DND-41 (cell line): ENCODE measurements at regions not wholly inside any gene's neighbourhood (a gene's known extent, or its start where the extent isn't known, plus 50 kb on each side); places are given as distances from the start of the nearest gene placed in this dataset.
"Not testable (repeated sequence)": the region's sequence is repeated elsewhere in the genome, so short reads cannot be mapped to it uniquely, and the experiment has no call there.

Source experiments
- ATAC-seq: fragments of 200-7000 bp; cut with Tn5 transposase; 3 replicates; pipeline ENCODE4 v1.9.1; 2021; ENCODE audit warnings: low read depth; ENCODE audit not compliant: insufficient read depth
- DNase-seq: peaks from one replicate; pipeline ENCODE4 v3.0.0-alpha.2; 2020
- H2AFZ ChIP-seq: 2 replicates; pipeline ENCODE4 v1.6.0; 2012; ENCODE audit warnings: low read depth, low read length
- H3K27ac ChIP-seq: 2 replicates; pipeline ENCODE4 v1.5.1; 2012; ENCODE audit warnings: low read length, inconsistent platforms
- H3K27me3 ChIP-seq: fragments of 200-600 bp; sonication (generic); 2 replicates; pipeline ENCODE4 v1.6.0; 2012; ENCODE audit warnings: low read length, mild to moderate bottlenecking, inconsistent platforms; ENCODE audit not compliant: insufficient read depth, poor library complexity
- H3K36me3 ChIP-seq: 2 replicates; pipeline ENCODE4 v1.5.1; 2012; ENCODE audit warnings: low read length, inconsistent platforms; ENCODE audit not compliant: insufficient read depth
- H3K4me1 ChIP-seq: 2 replicates; pipeline ENCODE4 v1.5.1; 2012; ENCODE audit warnings: mild to moderate bottlenecking, low read length; ENCODE audit not compliant: insufficient read depth
- H3K4me2 ChIP-seq: 2 replicates; pipeline ENCODE4 v1.6.0; 2012; ENCODE audit warnings: mild to moderate bottlenecking, moderate library complexity, low read length, inconsistent platforms; ENCODE audit not compliant: insufficient read depth
- H3K4me3 ChIP-seq, 2 experiments: fragments of 200-600 bp in 1 of 2; shearing (Covaris generic) in 1 of 2; 2 replicates each; pipeline ENCODE4 v1.5.1; 2012 to 2016; ENCODE audit warnings: inconsistent platforms in 2 of 2, low read length in 2 of 2, mild to moderate bottlenecking in 2 of 2, low read depth in 1 of 2, moderate library complexity in 1 of 2
- H3K79me2 ChIP-seq: 2 replicates; pipeline ENCODE4 v1.6.0; 2012; ENCODE audit warnings: low read length, inconsistent platforms; ENCODE audit not compliant: insufficient read depth
- H3K9ac ChIP-seq: 2 replicates; pipeline ENCODE4 v1.6.0; 2012; ENCODE audit warnings: low read depth, mild to moderate bottlenecking, inconsistent platforms, low read length, moderate library complexity
- H3K9me3 ChIP-seq: 2 replicates; pipeline ENCODE4 v1.5.1; 2012; ENCODE audit warnings: low read length, moderate library complexity, mild to moderate bottlenecking, inconsistent platforms; ENCODE audit not compliant: insufficient read depth, severe bottlenecking
- H4K20me1 ChIP-seq: 2 replicates; pipeline ENCODE4 v1.6.0; 2012; ENCODE audit warnings: low read length; ENCODE audit not compliant: insufficient read depth
- CTCF ChIP-seq: IDR thresholded peaks from 2 replicates; pipeline ENCODE4 v1.5.1; 2012; ENCODE audit warnings: borderline replicate concordance, low read length, moderate library complexity, mild to moderate bottlenecking; ENCODE audit not compliant: poor library complexity, severe bottlenecking; ENCODE audit errors: extremely low read depth
- EZH2 ChIP-seq: IDR thresholded peaks from 3 replicates; pipeline ENCODE4 v1.6.1; 2012; ENCODE audit warnings: borderline replicate concordance, low read depth, mild to moderate bottlenecking, moderate library complexity, low read length, inconsistent platforms; ENCODE audit not compliant: severe bottlenecking

GRCh38 chr6:27188885-27189418, 58.5 kb upstream of the PRSS16 start:
- H4K20me1 ChIP-seq: no peaks in the 10 kb centered on the region
- H2AFZ ChIP-seq: peak overlapping the region; percentile 94
- no peaks in the 10 kb centered on the region for H3K27me3 ChIP-seq
- peaks cover 17% of the 10 kb centered on the region for H3K4me1 ChIP-seq
- TF ChIP-seq EZH2 (no peak), CTCF (peak; percentile 75)
- H3K4me3 ChIP-seq: peak overlapping the region; percentile 54 to 66
- DNase-seq (peak; percentile 68), ATAC-seq (peak; percentile 82)
- H3K9me3 ChIP-seq: no peaks in the 10 kb centered on the region
- H3K79me2 ChIP-seq: no peaks in the 10 kb centered on the region
- H3K9ac ChIP-seq: peak overlapping the region; percentile 61
- peak overlapping the region; percentile 89 for H3K4me2 ChIP-seq
- no peaks in the 10 kb centered on the region for H3K36me3 ChIP-seq
- H3K27ac ChIP-seq: peak overlapping the region; percentile 61

DNA sequence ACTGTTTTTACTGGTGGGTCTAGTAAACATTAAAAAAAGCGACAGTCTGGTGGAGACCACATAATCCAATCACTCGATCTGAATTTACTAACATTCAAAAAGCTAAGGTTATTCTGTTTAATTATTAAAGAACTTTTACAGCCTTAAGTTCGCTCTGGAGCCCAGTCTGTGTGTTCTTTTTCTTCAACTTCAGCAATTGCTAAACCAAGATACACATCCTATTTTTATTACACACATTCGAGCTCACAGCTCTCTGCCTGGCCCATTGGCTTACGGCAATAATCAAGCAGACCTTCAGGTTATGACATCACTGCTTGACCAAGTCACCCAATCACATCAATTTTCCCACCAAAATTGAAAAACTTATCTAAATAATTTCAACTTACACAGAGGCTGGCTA, 57.4 kb upstream of the PRSS16 start:
- no peaks in the 10 kb centered on the region for H4K20me1 ChIP-seq
- H3K4me3 ChIP-seq: no peak overlapping the region
- no peaks in the 10 kb centered on the region for H3K36me3 ChIP-seq
- TF ChIP-seq EZH2 (no peak), CTCF (no peak)
- no peak overlapping the region for H3K27ac ChIP-seq
- no peak for DNase-seq
- H3K9ac ChIP-seq: no peak overlapping the region
- H3K9me3 ChIP-seq: no peaks in the 10 kb centered on the region
- no peaks in the 10 kb centered on the region for H3K79me2 ChIP-seq
- peaks cover 17% of the 10 kb centered on the region for H3K4me1 ChIP-seq
- ATAC-seq: no peak
- no peak overlapping the region for H2AFZ ChIP-seq
- no peaks in the 10 kb centered on the region for H3K27me3 ChIP-seq
- no peak overlapping the region for H3K4me2 ChIP-seq

DNA sequence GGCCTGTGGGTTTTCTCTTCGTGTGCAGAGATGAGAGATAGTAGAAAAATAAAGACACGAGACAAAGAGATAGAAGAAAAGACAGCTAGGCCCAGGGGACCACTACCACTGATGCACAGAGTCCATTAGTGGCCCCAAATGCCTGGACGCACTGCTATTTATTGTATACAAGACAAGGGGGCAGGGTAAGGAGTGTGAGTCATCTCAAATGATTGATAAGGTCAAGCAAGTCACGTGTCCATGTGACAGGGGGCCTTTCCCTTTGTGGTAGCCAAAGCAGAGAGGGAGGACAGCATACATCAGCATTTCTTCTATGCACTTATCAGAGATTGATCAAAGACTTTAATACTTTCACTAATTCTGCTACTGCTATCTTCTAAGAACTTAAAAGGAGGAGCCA, 53.0 kb upstream of the PRSS16 start:
- H3K36me3 ChIP-seq, DNase-seq, H3K27ac ChIP-seq, H4K20me1 ChIP-seq, H3K79me2 ChIP-seq, H3K27me3 ChIP-seq, H2AFZ ChIP-seq, H3K9me3 ChIP-seq, H3K4me1 ChIP-seq, H3K4me2 ChIP-seq, H3K4me3 ChIP-seq, ATAC-seq, H3K9ac ChIP-seq: not testable (repeated sequence)

GRCh38 chr6:27195547-27195946, 52.0 kb upstream of the PRSS16 start:
- not testable (repeated sequence) for H3K4me3 ChIP-seq, DNase-seq, H3K36me3 ChIP-seq, H3K9ac ChIP-seq, H4K20me1 ChIP-seq, H3K27me3 ChIP-seq, H3K4me2 ChIP-seq, H2AFZ ChIP-seq, H3K79me2 ChIP-seq, H3K4me1 ChIP-seq, H3K9me3 ChIP-seq, ATAC-seq, H3K27ac ChIP-seq
